CD4-positive, alpha-beta T cell treated with Interleukin-21 for 1 hour (primary cell): ENCODE measurements at regions not wholly inside any gene's neighbourhood (a gene's known extent, or its start where the extent isn't known, plus 50 kb on each side); places are given as distances from the start of the nearest gene placed in this dataset.

Experiments used
- DNase-seq: peaks from one replicate; pipeline ENCODE4 v3.0.0-alpha.2; 2020

GRCh38 chr5:33337637-33337992, 103.2 kb upstream of the TARS1 start:
- DNase-seq, result no peak

DNA sequence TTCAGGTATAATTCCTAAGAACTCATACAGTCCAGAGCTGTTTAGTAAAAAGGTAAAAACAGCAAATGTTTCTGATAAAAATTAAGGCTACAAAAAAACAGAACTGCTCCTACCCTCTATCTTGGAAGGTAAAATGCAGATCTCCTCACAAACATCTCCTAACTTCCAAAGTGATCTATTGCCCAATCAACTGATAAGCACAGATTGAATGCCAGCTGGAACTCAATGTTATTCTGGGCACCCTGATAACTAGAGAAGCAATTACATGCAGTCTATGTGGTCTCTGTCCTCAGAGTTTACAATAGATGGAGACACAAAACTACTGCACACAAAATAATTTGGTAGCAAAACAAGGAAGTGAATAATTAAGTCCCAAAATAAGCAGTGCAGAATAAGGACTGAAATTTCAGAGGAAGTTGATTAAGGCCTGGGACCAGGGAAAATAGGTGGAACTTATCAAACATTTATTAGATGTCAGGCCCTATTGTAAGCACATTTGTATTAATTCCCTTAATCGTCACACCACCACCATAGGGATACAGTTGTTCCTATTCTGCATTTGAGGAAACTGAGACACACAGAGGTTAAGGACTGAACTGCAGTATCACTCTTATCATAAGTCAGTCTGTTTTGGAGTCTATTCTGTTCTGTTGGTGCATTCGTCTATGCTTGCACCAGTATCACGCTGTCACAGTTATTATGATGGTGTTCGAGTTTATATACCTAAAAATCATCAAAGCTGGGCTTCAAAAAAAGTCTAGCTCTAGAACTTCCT, 102.2 kb upstream of the TARS1 start:
- no peak for DNase-seq

GRCh38 chr5:33339413-33339812, 101.4 kb upstream of the TARS1 start:
- DNase-seq, result no peak

DNA sequence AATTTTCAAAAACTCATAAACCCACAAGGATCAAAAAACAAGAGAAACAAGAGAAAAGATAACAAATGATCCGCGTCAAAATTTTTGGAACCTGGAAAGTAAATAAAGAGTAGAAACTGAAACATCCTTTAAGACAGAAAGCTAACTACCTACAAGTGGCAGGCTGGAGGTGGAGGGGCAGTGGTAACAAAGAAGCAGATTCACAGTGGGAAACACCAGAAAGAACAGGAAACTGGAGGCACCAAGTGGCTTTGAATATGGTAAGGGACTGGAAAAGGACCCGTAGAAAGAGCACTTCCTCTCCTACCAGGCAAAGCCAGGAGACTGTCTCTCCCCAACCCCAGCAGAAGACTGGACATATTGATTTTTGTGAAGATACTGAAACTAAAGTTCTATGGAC, 100.6 kb upstream of the TARS1 start:
- DNase-seq, result no peak

- DNase-seq, result no peak
These were observed 99.4 kb upstream of the TARS1 start for GRCh38 chr5:33341351-33341750.

GRCh38 chr5:33343676-33344327, 97.0 kb upstream of the TARS1 start:
- no peak for DNase-seq

GRCh38 chr5:33346534-33346933, 94.2 kb upstream of the TARS1 start:
- no peak for DNase-seq

DNA sequence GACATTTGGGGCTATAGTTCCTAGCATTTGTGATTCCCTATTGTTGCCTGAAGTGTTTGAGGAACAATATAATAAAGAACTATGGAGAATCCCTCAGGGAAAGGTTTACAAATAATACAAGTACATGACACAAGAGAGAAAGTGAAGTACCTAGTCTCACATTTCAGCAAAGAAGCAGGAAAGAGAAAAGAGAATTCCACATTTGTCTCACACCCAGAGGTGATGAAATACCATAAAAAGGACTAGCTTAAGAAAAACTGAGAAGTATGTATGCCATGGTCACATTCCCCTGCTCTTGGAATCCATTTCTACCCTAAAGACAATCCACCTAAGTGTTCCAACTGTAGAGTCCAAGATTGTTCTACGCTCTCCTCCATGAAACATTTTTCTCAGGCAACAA, 79.0 kb upstream of the TARS1 start:
- DNase-seq, result no peak

- DNase-seq, result no peak
These were observed 77.8 kb upstream of the TARS1 start for GRCh38 chr5:33362915-33363314.

DNA sequence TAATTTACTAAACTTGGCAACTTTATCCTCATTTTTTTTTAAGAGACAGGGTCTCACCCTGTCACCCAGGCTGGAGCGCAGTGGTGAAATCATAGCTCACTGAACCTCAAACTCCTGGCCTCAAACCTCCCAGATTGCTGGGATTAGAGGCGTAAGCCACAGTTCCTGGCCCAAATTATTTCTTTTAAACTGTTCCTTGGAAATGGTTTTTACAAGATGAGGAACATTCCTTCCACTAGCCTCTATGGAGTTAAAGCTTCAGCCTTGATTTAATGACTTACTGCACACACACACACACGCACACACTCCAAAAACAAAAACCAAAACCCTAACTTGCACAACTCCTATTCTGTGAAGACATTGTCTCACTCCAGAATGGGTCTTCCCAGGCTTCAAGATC, 77.2 kb upstream of the TARS1 start:
- DNase-seq, result no peak

DNA sequence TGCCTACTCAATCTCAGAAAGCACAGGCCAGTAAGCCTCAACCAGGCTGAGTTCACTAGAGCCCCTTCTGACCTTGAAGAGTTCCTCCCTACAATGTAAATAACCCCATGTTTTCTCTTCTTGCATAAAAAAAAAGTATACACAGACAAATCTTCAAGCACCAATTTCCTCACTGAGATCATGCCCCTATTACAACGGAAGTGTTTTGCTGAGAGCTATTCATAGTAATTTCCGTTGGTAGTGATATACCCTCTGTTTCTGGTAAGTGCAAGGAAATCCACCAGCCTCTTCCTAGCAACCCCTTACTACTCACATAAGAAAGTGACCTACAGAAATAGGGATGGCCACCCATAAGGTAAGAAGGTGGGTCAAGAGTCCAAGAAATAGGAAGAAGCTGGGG, 76.4 kb upstream of the TARS1 start:
- no peak for DNase-seq

DNA sequence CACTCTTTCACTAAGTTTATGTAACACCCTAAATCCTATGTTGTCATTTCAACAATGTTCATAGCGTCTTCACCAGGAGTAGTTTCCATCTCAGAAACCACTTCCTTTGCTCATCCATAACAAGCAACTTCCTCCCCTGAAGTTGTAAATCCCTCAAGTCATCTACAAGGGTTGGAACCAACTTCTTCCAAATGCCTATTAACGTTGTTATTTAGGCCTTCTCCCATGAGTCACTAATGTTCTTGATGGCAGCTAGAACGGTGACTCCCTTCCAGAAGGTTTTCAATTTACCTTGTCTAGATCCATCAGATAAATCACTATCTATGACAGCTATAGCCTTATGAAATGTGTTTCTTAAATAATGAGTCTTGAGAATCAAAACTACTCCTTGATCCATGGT, 73.3 kb upstream of the TARS1 start:
- DNase-seq, result no peak

- no peak for DNase-seq
These were observed 71.0 kb upstream of the TARS1 start for GRCh38 chr5:33369485-33370465.

DNA sequence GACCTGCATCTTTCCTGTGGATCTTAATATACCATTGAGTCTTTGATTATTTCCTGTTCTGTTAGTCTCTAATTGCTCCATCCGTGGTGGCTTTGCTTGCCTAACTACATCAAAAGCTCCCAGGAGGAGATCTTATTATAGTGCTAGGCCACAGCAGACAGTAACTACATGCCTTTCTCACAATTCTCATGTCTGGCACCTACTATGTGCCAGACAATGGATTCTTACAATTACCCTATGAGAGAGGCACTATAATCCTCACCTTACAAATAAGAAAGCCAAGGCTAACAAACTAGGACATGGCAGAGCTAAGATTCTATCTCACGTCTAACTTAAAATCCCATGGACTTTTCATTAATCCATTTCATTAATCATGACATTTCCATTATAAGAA, 70.3 kb upstream of the TARS1 start:
- DNase-seq, result no peak

DNA sequence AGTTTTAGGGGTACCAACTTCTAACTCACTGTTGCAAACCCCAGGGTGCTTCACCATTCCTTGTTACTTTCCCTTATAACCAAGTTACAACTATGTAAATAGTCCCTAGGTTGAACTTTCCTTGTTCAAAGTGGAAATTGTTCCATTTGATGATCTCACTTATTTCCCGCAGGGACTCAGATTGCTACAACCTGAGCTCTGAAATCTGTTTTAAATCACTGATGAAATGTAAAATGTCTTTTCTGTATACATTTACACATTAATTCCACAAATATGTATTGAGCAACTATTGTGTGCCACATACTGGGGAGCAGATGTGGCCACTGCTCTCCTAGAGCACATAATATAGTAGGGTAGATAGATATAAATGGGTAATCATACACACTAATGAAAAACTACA, 69.1 kb upstream of the TARS1 start:
- no peak for DNase-seq

DNA sequence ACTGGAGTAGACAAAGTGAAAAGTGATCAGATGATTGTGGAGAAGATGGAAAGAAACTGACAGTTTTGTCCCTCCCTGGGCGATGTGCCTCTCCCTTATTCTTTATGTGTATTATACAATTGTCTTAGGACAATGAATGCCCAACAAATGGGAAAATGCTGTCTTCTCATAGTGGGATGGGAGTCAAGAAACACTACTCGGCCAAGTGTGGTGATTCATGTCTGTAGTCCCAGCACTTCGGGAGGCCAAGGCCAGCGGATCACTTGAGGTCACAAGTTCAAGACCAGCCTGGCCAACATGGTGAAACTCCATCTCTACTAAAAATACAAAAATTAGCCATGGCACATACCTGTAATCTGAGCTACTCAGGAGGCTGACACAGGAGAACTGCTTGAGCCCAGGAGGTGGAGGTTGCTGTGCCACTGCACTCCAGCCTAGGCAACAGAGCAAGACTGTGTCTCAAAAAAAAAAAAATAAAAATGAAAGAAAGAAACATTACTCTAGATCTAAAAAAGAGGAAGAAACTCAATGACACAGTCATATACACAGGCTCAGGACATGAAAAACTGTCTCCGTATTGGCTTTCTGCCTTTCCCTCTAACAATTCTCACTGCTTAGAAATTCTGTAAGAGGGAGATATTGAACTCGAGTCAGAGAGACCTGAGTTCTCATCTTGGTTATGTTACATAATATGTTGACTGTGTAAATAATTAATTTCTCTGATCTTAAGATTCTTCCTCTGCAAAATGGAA, 67.9 kb upstream of the TARS1 start:
- no peak for DNase-seq

DNA sequence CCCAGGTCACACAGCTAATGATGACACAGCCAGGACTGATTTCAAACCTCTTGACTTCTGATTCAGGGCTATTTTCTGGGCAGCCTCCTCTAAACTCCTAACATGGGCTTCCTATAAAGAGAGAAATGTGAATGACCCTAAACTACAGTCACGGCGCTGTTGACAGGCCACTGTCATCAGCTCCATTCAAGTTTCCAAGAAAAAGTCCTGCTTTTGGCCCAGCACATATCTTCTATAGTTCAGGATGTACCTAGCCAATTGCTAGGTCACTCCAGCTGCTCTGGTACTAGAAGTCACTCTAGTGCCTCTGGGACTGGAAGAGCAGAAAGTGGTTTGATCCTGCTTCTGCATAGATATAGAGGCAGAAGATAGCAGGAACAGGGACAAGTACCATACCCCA, 64.9 kb upstream of the TARS1 start:
- DNase-seq, result no peak

GRCh38 chr5:33379757-33380156, 61.0 kb upstream of the TARS1 start:
- no peak for DNase-seq

DNA sequence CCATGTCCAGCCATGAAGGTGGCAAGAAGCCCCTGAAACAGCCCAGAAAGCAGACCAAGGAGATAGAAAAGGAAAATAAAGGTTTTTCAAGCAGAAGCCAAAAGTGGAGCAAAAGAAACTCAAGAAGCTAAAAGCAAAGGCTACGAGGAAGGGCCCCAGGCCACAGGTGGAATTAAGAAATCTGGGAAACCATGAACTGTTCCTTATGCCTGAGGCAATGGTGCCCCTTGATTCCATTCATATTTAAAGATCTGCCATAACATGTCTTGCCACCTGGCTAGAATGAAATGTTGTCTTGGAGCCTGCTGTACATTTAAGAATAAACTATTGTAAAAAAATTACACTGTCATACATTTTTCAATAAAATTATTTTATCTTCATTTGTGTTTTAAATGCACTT, 59.5 kb upstream of the TARS1 start:
- DNase-seq, result no peak
